MV-4-11 (cell line): ENCODE measurements at regions not wholly inside any gene's neighbourhood (a gene's known extent, or its start where the extent isn't known, plus 50 kb on each side); places are given as distances from the start of the nearest gene placed in this dataset.
"Not testable (repeated sequence)": the region's sequence is repeated elsewhere in the genome, so short reads cannot be mapped to it uniquely, and the experiment has no call there.

ENCODE experiments used
- DNase-seq: peaks from one replicate; lab custom pipeline; 2025; lab: John Stamatoyannopoulos, UW

DNA sequence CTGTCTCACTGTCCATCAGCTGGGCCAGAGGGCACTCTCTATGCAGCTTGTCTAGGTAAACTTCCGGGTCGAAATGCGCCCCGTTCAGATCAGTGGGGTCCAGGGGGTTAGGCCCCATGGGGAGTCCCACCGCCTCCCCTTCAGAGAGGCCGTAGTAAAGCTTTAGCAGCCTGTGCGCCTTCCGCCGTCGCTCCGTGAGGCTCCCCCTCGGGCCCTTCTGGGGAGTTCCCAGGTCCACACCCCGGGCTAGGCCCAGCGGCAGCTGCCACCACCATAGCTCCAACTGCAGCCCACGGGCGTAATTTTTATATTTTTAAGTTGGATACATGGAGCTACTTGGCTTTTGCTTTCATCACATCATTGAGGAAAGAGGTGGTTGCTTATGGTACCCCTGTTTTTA lies 73.7 kb upstream of the FRG2C start:
- not testable (repeated sequence) for DNase-seq

DNA sequence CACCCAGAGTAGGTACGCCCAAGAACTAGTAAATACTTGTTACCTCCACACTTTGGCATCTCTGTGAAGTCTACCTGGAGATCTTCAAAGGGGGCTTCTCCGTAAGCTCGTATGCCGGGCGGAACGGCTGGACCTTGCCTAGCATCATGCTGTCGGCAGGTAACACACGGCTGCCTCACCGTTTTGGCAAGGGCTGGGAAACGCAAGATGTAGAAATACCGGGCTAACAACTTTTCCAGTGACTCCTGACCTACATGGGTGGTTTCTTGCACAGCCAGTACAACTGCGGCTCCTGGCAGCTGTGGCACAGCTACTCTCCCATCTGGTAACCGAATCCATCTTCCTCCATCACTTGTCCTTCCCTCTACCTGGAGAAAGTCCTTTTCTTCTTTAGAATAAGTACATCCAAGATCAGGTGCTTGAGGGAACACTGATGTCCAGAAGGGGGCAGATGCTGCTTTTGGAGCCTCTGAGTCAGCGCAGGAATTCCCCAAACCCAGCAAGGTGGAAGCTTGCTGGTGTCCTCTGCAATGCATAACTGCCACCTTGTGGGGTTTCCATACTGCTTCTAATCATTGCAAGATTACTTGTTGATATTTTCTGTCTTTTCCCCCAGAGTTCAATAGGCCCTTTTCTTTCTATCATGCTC lies 59.7 kb upstream of the FRG2C start:
- DNase-seq, result not testable (repeated sequence)

- not testable (repeated sequence) for DNase-seq
Measured at GRCh38 chr3:75607996-75608395, 56.1 kb upstream of the FRG2C start.

GRCh38 chr3:75609598-75609997 lies 54.5 kb upstream of the FRG2C start:
- not testable (repeated sequence) for DNase-seq

- no peak for DNase-seq
Measured at GRCh38 chr3:75610773-75611172, 53.4 kb upstream of the FRG2C start.

- DNase-seq, result not testable (repeated sequence)
Measured at GRCh38 chr3:75611724-75612460, 52.2 kb upstream of the FRG2C start.
